ENCODE measurements at regions not wholly inside any gene's neighbourhood (a gene's known extent, or its start where the extent isn't known, plus 50 kb on each side); places are given as distances from the start of the nearest gene placed in this dataset.

DNA sequence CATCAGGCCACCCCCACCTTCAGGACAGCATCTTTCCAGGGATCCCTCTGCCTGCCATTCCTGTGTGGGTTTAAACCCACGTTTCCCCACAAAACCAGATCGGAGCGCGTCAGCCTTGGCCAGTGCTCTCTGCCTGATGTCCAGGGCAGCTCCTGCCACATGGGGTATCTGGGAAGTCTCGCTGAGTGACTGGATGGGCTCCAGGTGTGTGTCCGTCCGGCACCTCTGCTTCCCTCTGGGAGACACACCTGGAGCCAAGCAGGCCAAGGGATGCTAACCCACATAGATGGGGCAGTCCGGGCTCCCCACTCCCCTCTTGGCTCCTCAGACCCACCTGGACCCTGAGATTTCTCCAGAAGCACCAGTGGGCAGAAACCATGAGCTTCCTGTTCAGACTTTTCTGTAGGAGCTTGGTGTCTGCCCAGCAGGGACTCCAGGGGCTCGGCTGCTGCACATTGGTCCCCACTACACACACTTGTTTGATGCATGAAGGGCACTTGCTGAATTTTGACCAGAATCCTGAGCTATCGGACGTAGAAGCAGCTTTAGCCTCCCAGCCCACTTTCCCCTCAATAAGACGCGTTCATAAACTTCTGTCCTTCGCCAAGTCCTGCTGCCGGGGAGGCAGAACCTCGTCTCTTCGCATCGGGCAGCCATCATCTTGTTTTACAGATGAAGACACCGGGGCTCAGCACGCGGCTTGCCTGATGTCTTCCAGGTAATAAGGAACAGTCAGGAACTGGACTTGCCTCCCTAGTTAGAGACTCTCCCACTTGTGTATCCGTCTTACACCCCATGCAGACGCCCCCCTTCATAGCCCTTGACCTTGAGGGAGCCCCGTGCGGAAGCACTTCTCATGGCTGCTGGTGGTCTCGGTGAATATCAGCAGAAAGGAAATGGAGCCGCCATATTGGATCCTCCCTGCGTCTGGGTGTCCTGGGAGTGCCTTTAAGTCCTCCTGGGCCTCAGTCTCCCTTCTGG is 91.6 kb upstream of the ZNF469 start:
- no peak overlapping the region for H4K8ac ChIP-seq (ENCODE audit: extremely low read depth, insufficient read depth, low read length)
- no peak overlapping the region for H3K4ac ChIP-seq (replicated peaks; ENCODE audit: insufficient read length, low read depth, low read length)
- no peak overlapping the region for H2BK120ac ChIP-seq (replicated peaks; ENCODE audit: low read depth, low read length)
- TF ChIP-seq TAF1 (IDR thresholded peaks at IDR 0.05; ENCODE audit: low read depth, low read length), result no peak
- H2AK5ac ChIP-seq (ENCODE audit: low read depth, low read length), result no peak overlapping the region
- H3K79me2 ChIP-seq (ENCODE audit: control insufficient read depth in 1 of 2, insufficient read depth in 2 of 2, low read length in 2 of 2), result no peaks in the 10 kb centered on the region
- POLR2A ChIA-PET (ENCODE audit: partially characterized antibody), result no interaction called here
- H4K20me1 ChIP-seq (replicated peaks in 1 of 2; ENCODE audit: control insufficient read depth in 1 of 2, insufficient read depth in 2 of 2, low read length in 2 of 2), result peaks cover 0 to 3% of the 10 kb centered on the region in 2 experiments
- DNase-seq (ENCODE audit: low read depth in 1 of 2, low spot score in 2 of 2) (no peak), FAIRE-seq (no peak)
- no peak overlapping the region for H2AFZ ChIP-seq (ENCODE audit: low read length)
- 85% methylated on average over 28 of the region's 28 CpGs; no CpG with 5 or more reads in 1 of the 2 experiments for WGBS, 2 experiments (ENCODE audit: extremely low coverage in 1 of 2, insufficient coverage in 1 of 2, insufficient read length in 1 of 2, insufficient replicate concordance in 2 of 2, low coverage in 1 of 2, low lambda C conversion rate in 2 of 2, missing lambda C conversion rate in 1 of 2)
- no peak overlapping the region for H4K91ac ChIP-seq (replicated peaks; ENCODE audit: insufficient read length, low read length)
- H3K4me3 ChIP-seq (ENCODE audit: extremely low read depth in 1 of 4, insufficient read depth in 2 of 4, low read depth in 3 of 4, low read length in 4 of 4), result no peak overlapping the region
- no peak overlapping the region for H2BK5ac ChIP-seq (ENCODE audit: low read depth, low read length)
- H3K36me3 ChIP-seq (ENCODE audit: control insufficient read depth in 2 of 4, insufficient read depth in 4 of 4, low read length in 3 of 4), result no peaks in the 10 kb centered on the region
- no peak overlapping the region for H4K5ac ChIP-seq (ENCODE audit: insufficient read length, low read depth, low read length)
- H3K4me1 ChIP-seq (replicated peaks in 1 of 4; ENCODE audit: control insufficient read depth in 3 of 4, insufficient read depth in 4 of 4, low read length in 3 of 4), result no peaks in the 10 kb centered on the region
- no peaks in the 10 kb centered on the region for H3K27me3 ChIP-seq (replicated peaks in 1 of 4; ENCODE audit: control insufficient read depth in 3 of 4, extremely low read depth in 1 of 4, insufficient read depth in 3 of 4, low read length in 3 of 4)
- H3K23me2 ChIP-seq (ENCODE audit: low read depth, low read length), result peaks cover 10% of the 10 kb centered on the region; the same call in 1 of the 2 replicates
- no peak overlapping the region for H2BK15ac ChIP-seq (ENCODE audit: low read length)
- H3K79me1 ChIP-seq (ENCODE audit: low read depth, low read length), result no peaks in the 10 kb centered on the region
- no peak overlapping the region for H2BK20ac ChIP-seq (ENCODE audit: low read length)
- H3K9ac ChIP-seq (replicated peaks in 1 of 4; ENCODE audit: extremely low read depth in 1 of 4, low read depth in 3 of 4, low read length in 3 of 4), result no peak overlapping the region
- peaks cover 42 to 55% of the 10 kb centered on the region in 2 experiments for H3K9me3 ChIP-seq (ENCODE audit: insufficient read depth in 2 of 2, low read depth in 1 of 2, low read length in 1 of 2)
- H3K56ac ChIP-seq (replicated peaks; ENCODE audit: insufficient read length, low read depth, low read length), result no peak overlapping the region
- CTCF ChIA-PET (ENCODE audit: partially characterized antibody), result no interaction called here
- no peak overlapping the region for H2BK12ac ChIP-seq (ENCODE audit: low read depth, low read length)
- H3K14ac ChIP-seq (ENCODE audit: insufficient read length), result no peak overlapping the region
- no peak overlapping the region for H3K4me2 ChIP-seq (ENCODE audit: insufficient read depth in 1 of 2, low read depth in 2 of 2, low read length in 2 of 2)
- H3K23ac ChIP-seq (ENCODE audit: insufficient read length), result no peak overlapping the region
- no peak overlapping the region for H3K27ac ChIP-seq (ENCODE audit: low read depth, low read length)
- no peak overlapping the region for H3K18ac ChIP-seq (ENCODE audit: extremely low read depth, low read length)

All from H1 (cell line).